GM23338 (cell line): ENCODE measurements at regions not wholly inside any gene's neighbourhood (a gene's known extent, or its start where the extent isn't known, plus 50 kb on each side); places are given as distances from the start of the nearest gene placed in this dataset.

Source experiments
- ATAC-seq: fragments of 200-7000 bp; cut with Tn5 transposase; 3 replicates; pipeline ENCODE4 v1.9.1; 2020
- DNase-seq: peaks from one replicate; pipeline ENCODE4 v3.0.0-alpha.2; 2015; ENCODE audit warnings: low spot score
- H2AFZ ChIP-seq: fragments of 200-600 bp; sonication (generic); 2 replicates; pipeline ENCODE4 v1.8.0; 2016; ENCODE audit warnings: antibody characterized with exemption, mild to moderate bottlenecking, moderate library complexity
- H3F3A ChIP-seq: fragments of 200-600 bp; sonication (generic); replicated peaks from 2 replicates; pipeline ENCODE4 v1.8.0; 2017; ENCODE audit warnings: antibody characterized with exemption, mixed run types, low read depth
- H3K27ac ChIP-seq: fragments of 200-600 bp; sonication (generic); 2 replicates; pipeline ENCODE4 v1.6.1; 2016; ENCODE audit warnings: low read depth
- H3K27me3 ChIP-seq: fragments of 200-600 bp; sonication (generic); 2 replicates; pipeline ENCODE4 v1.8.0; 2016; ENCODE audit warnings: mild to moderate bottlenecking, mixed run types, moderate library complexity; ENCODE audit not compliant: insufficient read depth
- H3K36me3 ChIP-seq: fragments of 200-600 bp; sonication (generic); 2 replicates; pipeline ENCODE4 v1.8.0; 2016; ENCODE audit warnings: mild to moderate bottlenecking; ENCODE audit not compliant: insufficient read depth
- H3K4me1 ChIP-seq: fragments of 200-600 bp; sonication (generic); 2 replicates; pipeline ENCODE4 v1.8.0; 2016; ENCODE audit warnings: mild to moderate bottlenecking, moderate library complexity; ENCODE audit not compliant: insufficient read depth
- H3K4me2 ChIP-seq: fragments of 200-600 bp; sonication (generic); 2 replicates; pipeline ENCODE4 v1.7.1; 2017; ENCODE audit warnings: mixed run types
- H3K4me3 ChIP-seq: fragments of 200-600 bp; sonication (generic); 2 replicates; pipeline ENCODE4 v1.6.1; 2016; ENCODE audit warnings: mixed run types
- H3K79me2 ChIP-seq: fragments of 200-600 bp; sonication (generic); replicated peaks from 2 replicates; pipeline ENCODE4 v1.8.0; 2017; ENCODE audit warnings: mild to moderate bottlenecking; ENCODE audit not compliant: insufficient read depth
- H3K9me2 ChIP-seq: fragments of 200-600 bp; sonication (generic); 2 replicates; pipeline ENCODE4 v1.8.0; 2017; ENCODE audit not compliant: insufficient read depth
- H4K20me1 ChIP-seq: fragments of 200-600 bp; sonication (generic); replicated peaks from 2 replicates; pipeline ENCODE4 v1.8.0; 2017; ENCODE audit warnings: mild to moderate bottlenecking; ENCODE audit not compliant: insufficient read depth
- H3K27ac Mint-ChIP-seq: 2 replicates; pipeline ENCODE4 v1.8.0; 2020; ENCODE audit warnings: inconsistent platforms, mild to moderate bottlenecking, moderate library complexity, mixed read lengths
- H3K27me3 Mint-ChIP-seq: 3 replicates; pipeline ENCODE4 v1.8.0; 2022; ENCODE audit warnings: low read depth, mild to moderate bottlenecking, moderate library complexity, mixed read lengths, inconsistent platforms; ENCODE audit not compliant: insufficient read depth, poor library complexity
- H3K36me3 Mint-ChIP-seq: 3 replicates; pipeline ENCODE4 v1.8.0; 2021; ENCODE audit warnings: low read depth, mild to moderate bottlenecking, inconsistent platforms, moderate library complexity, mixed read lengths
- H3K4me1 Mint-ChIP-seq: 3 replicates; pipeline ENCODE4 v1.8.0; 2020; ENCODE audit warnings: mild to moderate bottlenecking, inconsistent platforms, mixed read lengths
- H3K4me3 Mint-ChIP-seq: 3 replicates; pipeline ENCODE4 v1.8.0; 2021; ENCODE audit warnings: moderate library complexity, mild to moderate bottlenecking, inconsistent platforms, mixed read lengths
- H3K9me3 Mint-ChIP-seq: 3 replicates; pipeline ENCODE4 v1.8.0; 2020; ENCODE audit warnings: moderate library complexity, mild to moderate bottlenecking, inconsistent platforms, mixed read lengths
- CREB1 ChIP-seq: fragments of 250-450 bp; sonication (Bioruptor Pico); IDR thresholded peaks from 2 replicates; pipeline ENCODE4 v1.5.0; 2020; ENCODE audit warnings: low read depth, mild to moderate bottlenecking, moderate library complexity
- ETS1 ChIP-seq: IDR thresholded peaks from 2 replicates; pipeline ENCODE4 v1.6.1; 2016; ENCODE audit warnings: antibody characterized with exemption
- EZH2 ChIP-seq: fragments of 200-600 bp; sonication (generic); IDR thresholded peaks from one replicate; pipeline ENCODE4 v1.8.0; 2017; ENCODE audit warnings: antibody characterized with exemption, mild to moderate bottlenecking, low read depth; ENCODE audit not compliant: unreplicated experiment
- JUNB ChIP-seq: IDR thresholded peaks from one replicate; pipeline ENCODE4 v1.6.1; 2016; ENCODE audit warnings: antibody characterized with exemption; ENCODE audit not compliant: unreplicated experiment
- POLR2AphosphoS5 ChIP-seq: IDR thresholded peaks from 2 replicates; pipeline ENCODE4 v1.6.1; 2016; ENCODE audit warnings: antibody characterized with exemption, low read depth
- REST ChIP-seq: IDR thresholded peaks from one replicate; pipeline ENCODE4 v1.6.1; 2018; ENCODE audit warnings: antibody characterized with exemption; ENCODE audit not compliant: unreplicated experiment
- TF ChIP-seq, protein P1 (sequence below): fragments of 250-450 bp; sonication (Bioruptor Pico); IDR thresholded peaks from 2 replicates; pipeline ENCODE4 v1.5.0; 2020; ENCODE audit warnings: mild to moderate bottlenecking, moderate library complexity

DNA sequence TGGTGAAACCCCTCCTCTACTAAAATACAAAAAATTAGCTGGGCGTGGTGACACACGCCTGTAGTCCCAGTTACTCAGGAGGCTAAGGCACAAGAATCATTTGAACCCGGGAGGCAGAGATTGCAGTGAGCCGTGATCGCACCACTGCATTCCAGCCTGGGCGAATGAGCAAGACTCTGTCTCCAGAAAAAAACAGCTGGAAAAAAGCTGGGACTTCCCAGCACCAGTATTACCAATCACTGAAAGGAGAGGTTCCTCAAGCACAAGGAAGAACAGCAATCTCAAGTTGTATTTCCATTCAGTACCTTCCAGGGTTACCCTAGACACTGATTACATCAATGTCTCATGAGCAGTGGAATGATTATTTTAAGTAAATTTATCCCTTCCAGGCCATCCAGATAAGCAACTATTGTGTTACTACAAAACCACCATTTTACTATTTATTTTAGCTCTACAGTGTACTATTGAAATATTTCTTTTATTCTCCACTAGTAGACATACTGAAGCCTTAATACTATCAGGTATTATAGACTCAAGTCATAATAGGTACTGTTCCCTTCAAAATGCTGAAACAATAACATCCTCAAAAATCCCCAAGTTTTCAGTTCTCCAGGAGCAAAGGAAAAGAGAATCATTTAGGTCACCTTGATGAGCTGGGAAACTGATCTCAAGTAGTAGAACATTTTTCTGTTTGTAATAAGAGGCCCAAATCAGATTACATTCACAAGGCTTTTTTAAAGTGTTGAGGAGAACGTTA, 54.8 kb upstream of the VGLL4 start:
- Histone ChIP-seq H3K27ac (no peak overlapping the region), H3K27me3 (no peaks in the 10 kb centered on the region), H3F3A (no peaks in the 10 kb centered on the region), H3K36me3 (no peaks in the 10 kb centered on the region; the same call in 1 of the 2 replicates), H3K4me3 (no peak overlapping the region), H3K79me2 (no peaks in the 10 kb centered on the region), H3K4me2 (no peak overlapping the region), H4K20me1 (no peaks in the 10 kb centered on the region; the same call in 1 of the 2 replicates), H3K9me2 (no peaks in the 10 kb centered on the region), H3K4me1 (peaks cover 10% of the 10 kb centered on the region), H2AFZ (no peak overlapping the region)
- DNase-seq (no peak), ATAC-seq (no peak)
- Mint-ChIP-seq H3K9me3 (no peaks in the 10 kb centered on the region), H3K4me1 (peaks cover 7% of the 10 kb centered on the region; the same call in 2 of the 3 replicates), H3K27me3 (peaks cover 3% of the 10 kb centered on the region), H3K27ac (no peak overlapping the region), H3K36me3 (no peaks in the 10 kb centered on the region), H3K4me3 (no peak overlapping the region)
- TF ChIP-seq EZH2 (no peak), JUNB (no peak), ETS1 (no peak)

DNA sequence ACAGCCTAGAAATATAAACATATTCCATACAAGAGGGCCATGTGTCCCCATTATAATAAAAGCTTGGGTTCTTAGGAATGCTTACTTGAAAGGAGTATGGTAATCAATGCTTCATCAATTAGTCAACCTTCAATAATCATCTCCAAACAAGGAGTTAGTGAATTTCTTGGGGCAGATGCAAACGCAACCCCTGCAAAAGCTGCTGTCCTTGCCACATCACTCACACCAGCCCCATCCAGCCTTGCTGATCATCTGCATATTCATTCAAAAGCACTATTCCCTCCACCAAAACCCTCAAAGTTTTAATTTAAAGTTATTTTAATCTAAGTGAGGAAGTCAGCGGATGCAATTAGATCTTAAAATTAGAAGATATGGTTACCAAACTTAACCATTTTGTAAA, 54.0 kb upstream of the VGLL4 start:
- Mint-ChIP-seq H3K27me3 (peaks cover 3% of the 10 kb centered on the region), H3K9me3 (no peaks in the 10 kb centered on the region), H3K4me3 (no peak overlapping the region), H3K4me1 (no peaks in the 10 kb centered on the region; the same call in 2 of the 3 replicates), H3K36me3 (no peaks in the 10 kb centered on the region), H3K27ac (no peak overlapping the region)
- DNase-seq (no peak), ATAC-seq (no peak)
- Histone ChIP-seq H3K4me3 (no peak overlapping the region), H3F3A (no peaks in the 10 kb centered on the region), H2AFZ (no peak overlapping the region), H3K4me2 (no peak overlapping the region), H3K4me1 (peaks cover 3% of the 10 kb centered on the region; the same call in 1 of the 2 replicates), H4K20me1 (no peaks in the 10 kb centered on the region; the same call in 1 of the 2 replicates), H3K79me2 (no peaks in the 10 kb centered on the region), H3K36me3 (no peaks in the 10 kb centered on the region; the same call in 1 of the 2 replicates), H3K27me3 (no peaks in the 10 kb centered on the region), H3K27ac (no peak overlapping the region), H3K9me2 (no peaks in the 10 kb centered on the region)
- TF ChIP-seq, protein P1, sequence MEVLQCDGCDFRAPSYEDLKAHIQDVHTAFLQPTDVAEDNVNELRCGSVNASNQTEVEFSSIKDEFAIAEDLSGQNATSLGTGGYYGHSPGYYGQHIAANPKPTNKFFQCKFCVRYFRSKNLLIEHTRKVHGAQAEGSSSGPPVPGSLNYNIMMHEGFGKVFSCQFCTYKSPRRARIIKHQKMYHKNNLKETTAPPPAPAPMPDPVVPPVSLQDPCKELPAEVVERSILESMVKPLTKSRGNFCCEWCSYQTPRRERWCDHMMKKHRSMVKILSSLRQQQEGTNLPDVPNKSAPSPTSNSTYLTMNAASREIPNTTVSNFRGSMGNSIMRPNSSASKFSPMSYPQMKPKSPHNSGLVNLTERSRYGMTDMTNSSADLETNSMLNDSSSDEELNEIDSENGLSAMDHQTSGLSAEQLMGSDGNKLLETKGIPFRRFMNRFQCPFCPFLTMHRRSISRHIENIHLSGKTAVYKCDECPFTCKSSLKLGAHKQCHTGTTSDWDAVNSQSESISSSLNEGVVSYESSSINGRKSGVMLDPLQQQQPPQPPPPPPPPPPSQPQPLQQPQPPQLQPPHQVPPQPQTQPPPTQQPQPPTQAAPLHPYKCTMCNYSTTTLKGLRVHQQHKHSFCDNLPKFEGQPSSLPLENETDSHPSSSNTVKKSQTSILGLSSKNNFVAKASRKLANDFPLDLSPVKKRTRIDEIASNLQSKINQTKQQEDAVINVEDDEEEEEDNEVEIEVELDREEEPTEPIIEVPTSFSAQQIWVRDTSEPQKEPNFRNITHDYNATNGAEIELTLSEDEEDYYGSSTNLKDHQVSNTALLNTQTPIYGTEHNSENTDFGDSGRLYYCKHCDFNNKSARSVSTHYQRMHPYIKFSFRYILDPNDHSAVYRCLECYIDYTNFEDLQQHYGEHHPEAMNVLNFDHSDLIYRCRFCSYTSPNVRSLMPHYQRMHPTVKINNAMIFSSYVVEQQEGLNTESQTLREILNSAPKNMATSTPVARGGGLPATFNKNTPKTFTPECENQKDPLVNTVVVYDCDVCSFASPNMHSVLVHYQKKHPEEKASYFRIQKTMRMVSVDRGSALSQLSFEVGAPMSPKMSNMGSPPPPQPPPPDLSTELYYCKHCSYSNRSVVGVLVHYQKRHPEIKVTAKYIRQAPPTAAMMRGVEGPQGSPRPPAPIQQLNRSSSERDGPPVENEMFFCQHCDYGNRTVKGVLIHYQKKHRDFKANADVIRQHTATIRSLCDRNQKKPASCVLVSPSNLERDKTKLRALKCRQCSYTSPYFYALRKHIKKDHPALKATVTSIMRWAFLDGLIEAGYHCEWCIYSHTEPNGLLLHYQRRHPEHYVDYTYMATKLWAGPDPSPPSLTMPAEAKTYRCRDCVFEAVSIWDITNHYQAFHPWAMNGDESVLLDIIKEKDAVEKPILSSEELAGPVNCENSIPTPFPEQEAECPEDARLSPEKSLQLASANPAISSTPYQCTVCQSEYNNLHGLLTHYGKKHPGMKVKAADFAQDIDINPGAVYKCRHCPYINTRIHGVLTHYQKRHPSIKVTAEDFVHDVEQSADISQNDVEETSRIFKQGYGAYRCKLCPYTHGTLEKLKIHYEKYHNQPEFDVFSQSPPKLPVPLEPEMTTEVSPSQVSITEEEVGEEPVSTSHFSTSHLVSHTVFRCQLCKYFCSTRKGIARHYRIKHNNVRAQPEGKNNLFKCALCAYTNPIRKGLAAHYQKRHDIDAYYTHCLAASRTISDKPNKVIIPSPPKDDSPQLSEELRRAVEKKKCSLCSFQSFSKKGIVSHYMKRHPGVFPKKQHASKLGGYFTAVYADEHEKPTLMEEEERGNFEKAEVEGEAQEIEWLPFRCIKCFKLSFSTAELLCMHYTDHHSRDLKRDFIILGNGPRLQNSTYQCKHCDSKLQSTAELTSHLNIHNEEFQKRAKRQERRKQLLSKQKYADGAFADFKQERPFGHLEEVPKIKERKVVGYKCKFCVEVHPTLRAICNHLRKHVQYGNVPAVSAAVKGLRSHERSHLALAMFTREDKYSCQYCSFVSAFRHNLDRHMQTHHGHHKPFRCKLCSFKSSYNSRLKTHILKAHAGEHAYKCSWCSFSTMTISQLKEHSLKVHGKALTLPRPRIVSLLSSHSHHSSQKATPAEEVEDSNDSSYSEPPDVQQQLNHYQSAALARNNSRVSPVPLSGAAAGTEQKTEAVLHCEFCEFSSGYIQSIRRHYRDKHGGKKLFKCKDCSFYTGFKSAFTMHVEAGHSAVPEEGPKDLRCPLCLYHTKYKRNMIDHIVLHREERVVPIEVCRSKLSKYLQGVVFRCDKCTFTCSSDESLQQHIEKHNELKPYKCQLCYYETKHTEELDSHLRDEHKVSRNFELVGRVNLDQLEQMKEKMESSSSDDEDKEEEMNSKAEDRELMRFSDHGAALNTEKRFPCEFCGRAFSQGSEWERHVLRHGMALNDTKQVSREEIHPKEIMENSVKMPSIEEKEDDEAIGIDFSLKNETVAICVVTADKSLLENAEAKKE = no peak
- TF ChIP-seq REST (no peak), ETS1 (no peak), JUNB (no peak), CREB1 (CRISPR knock-in tag) (no peak), POLR2AphosphoS5 (no peak)
